IMR-90 (cell line): ENCODE measurements at regions not wholly inside any gene's neighbourhood (a gene's known extent, or its start where the extent isn't known, plus 50 kb on each side); places are given as distances from the start of the nearest gene placed in this dataset.

Source experiments
- ATAC-seq: fragments of 200-7000 bp; cut with Tn5 transposase; 2 replicates; pipeline ENCODE4 v1.9.1; 2020; ENCODE audit warnings: low read depth, mild to moderate bottlenecking, moderate library complexity
- BruUV-seq: library from RNA; stranded (reverse); fragments of 400-500 nt; replicated peaks from 2 replicates; lab custom pipeline; 2021; lab: Mats Ljungman, UMichigan
- CTCF ChIA-PET: fragments of 300-600 bp; formaldehyde crosslinking; extraction: SDS; loops from one replicate; lab custom pipeline; 2021; ENCODE audit warnings: antibody characterized with exemption; lab: Yijun Ruan, JAX
- POLR2A ChIA-PET: fragments of 300-600 bp; sonication (Branson Sonifier 250); formaldehyde crosslinking; loops from one replicate; lab custom pipeline; 2022; ENCODE audit warnings: antibody characterized with exemption; ENCODE audit not compliant: unreplicated experiment; lab: Charles Lee
- DNase-seq: peaks from one replicate; pipeline ENCODE4 v3.0.0; 2013
- H2AFZ ChIP-seq: replicated peaks from 2 replicates; pipeline ENCODE3; 2013; ENCODE audit warnings: low read length, mild to moderate bottlenecking; ENCODE audit not compliant: poor library complexity
- H2AK5ac ChIP-seq: 2 replicates; pipeline ENCODE4 v1.6.1; 2013; ENCODE audit warnings: low read depth, low read length, inconsistent platforms
- H2AK9ac ChIP-seq: replicated peaks from 2 replicates; pipeline ENCODE3; 2013; ENCODE audit warnings: mild to moderate bottlenecking, low read depth, low read length, moderate library complexity; ENCODE audit not compliant: poor library complexity
- H2BK120ac ChIP-seq: 2 replicates; pipeline ENCODE4 v1.6.1; 2013; ENCODE audit warnings: low read depth, low read length, inconsistent platforms
- H2BK15ac ChIP-seq: 3 replicates; pipeline ENCODE4 v1.6.1; 2013; ENCODE audit warnings: low read depth, low read length, inconsistent platforms
- H2BK20ac ChIP-seq: 2 replicates; pipeline ENCODE4 v1.6.1; 2013; ENCODE audit warnings: low read depth, mild to moderate bottlenecking, inconsistent platforms, low read length, moderate library complexity
- H2BK5ac ChIP-seq: 2 replicates; pipeline ENCODE4 v1.6.1; 2013; ENCODE audit warnings: mild to moderate bottlenecking, low read depth, low read length, inconsistent platforms; ENCODE audit not compliant: poor library complexity, severe bottlenecking
- H3K14ac ChIP-seq: replicated peaks from 2 replicates; pipeline ENCODE4 v1.6.1; 2013; ENCODE audit warnings: low read depth, low read length, inconsistent platforms
- H3K18ac ChIP-seq: 2 replicates; pipeline ENCODE4 v1.6.1; 2013; ENCODE audit warnings: low read depth, low read length, control low read depth
- H3K23ac ChIP-seq: 2 replicates; pipeline ENCODE4 v1.6.1; 2013; ENCODE audit warnings: low read depth, low read length, inconsistent platforms
- H3K27ac ChIP-seq: 2 replicates; pipeline ENCODE4 v1.5.1; 2013; ENCODE audit warnings: mild to moderate bottlenecking, control low read depth, low read length; ENCODE audit not compliant: insufficient read depth
- H3K27me3 ChIP-seq: 2 replicates; pipeline ENCODE4 v1.6.1; 2013; ENCODE audit warnings: low read length; ENCODE audit not compliant: control insufficient read depth, insufficient read depth
- H3K36me3 ChIP-seq: 2 replicates; pipeline ENCODE4 v1.6.1; 2013; ENCODE audit warnings: low read length, mixed read lengths; ENCODE audit not compliant: control insufficient read depth, insufficient read depth
- H3K4ac ChIP-seq: 2 replicates; pipeline ENCODE4 v1.6.1; 2013; ENCODE audit warnings: low read depth, low read length, inconsistent platforms
- H3K4me1 ChIP-seq: 2 replicates; pipeline ENCODE4 v1.6.1; 2013; ENCODE audit warnings: low read length, mixed read lengths; ENCODE audit not compliant: control insufficient read depth, insufficient read depth
- H3K4me2 ChIP-seq: 2 replicates; pipeline ENCODE4 v1.6.1; 2013; ENCODE audit warnings: low read depth, mild to moderate bottlenecking, control low read depth, low read length, moderate library complexity
- H3K4me3 ChIP-seq: 2 replicates; pipeline ENCODE4 v1.5.1; 2013; ENCODE audit warnings: low read depth, mild to moderate bottlenecking, control low read depth, low read length, moderate library complexity; ENCODE audit not compliant: insufficient read depth
- H3K56ac ChIP-seq: 2 replicates; pipeline ENCODE4 v1.6.1; 2013; ENCODE audit warnings: low read length, inconsistent platforms; ENCODE audit not compliant: insufficient read depth; ENCODE audit errors: extremely low read depth
- H3K79me1 ChIP-seq, 2 experiments: 2 replicates each; pipeline ENCODE4 v1.6.1; 2013; ENCODE audit warnings: low read length in 2 of 2, inconsistent platforms in 1 of 2, low read depth in 1 of 2
- H3K9ac ChIP-seq: 2 replicates; pipeline ENCODE4 v1.6.1; 2013; ENCODE audit warnings: low read depth, low read length, control low read depth
- H3K9me1 ChIP-seq: 2 replicates; pipeline ENCODE4 v1.6.1; 2013; ENCODE audit warnings: low read length, inconsistent platforms; ENCODE audit not compliant: insufficient read depth
- H3K9me3 ChIP-seq: 2 replicates; pipeline ENCODE4 v1.6.1; 2013; ENCODE audit warnings: low read length; ENCODE audit not compliant: control insufficient read depth, insufficient read depth
- H4K20me1 ChIP-seq: 2 replicates; pipeline ENCODE4 v1.6.1; 2013; ENCODE audit warnings: low read length, inconsistent platforms; ENCODE audit not compliant: insufficient read depth
- H4K5ac ChIP-seq: 2 replicates; pipeline ENCODE4 v1.6.1; 2013; ENCODE audit warnings: mild to moderate bottlenecking, low read depth, low read length, control low read depth
- H4K8ac ChIP-seq, 2 experiments: 2 replicates each; pipeline ENCODE4 v1.6.1; 2013; ENCODE audit warnings: low read depth in 2 of 2, low read length in 2 of 2, control low read depth in 1 of 2, inconsistent platforms in 1 of 2
- H4K91ac ChIP-seq: 2 replicates; pipeline ENCODE4 v1.6.1; 2013; ENCODE audit warnings: low read depth, low read length, inconsistent platforms; ENCODE audit not compliant: insufficient read depth
- FOS ChIP-seq: fragments of 150-350 bp; IDR thresholded peaks from 2 replicates; pipeline ENCODE4 v1.6.1; 2016; ENCODE audit warnings: low read depth, low read length
- MAZ ChIP-seq: IDR thresholded peaks from 2 replicates; pipeline ENCODE4 v1.6.1; 2012; ENCODE audit warnings: low read depth, mild to moderate bottlenecking, low read length, improper control_type of control experiment, moderate library complexity, borderline replicate concordance
- SMC3 ChIP-seq: fragments of 150-350 bp; IDR thresholded peaks from 2 replicates; pipeline ENCODE4 v1.6.1; 2016; ENCODE audit warnings: low read depth, mild to moderate bottlenecking, antibody characterized with exemption, low read length, moderate library complexity
- WGBS, 2 experiments: methylation state at CpG; one replicate each; pipeline versions ENCODE4 v1.1.5 to v1.1.7; 2013; ENCODE audit warnings: missing lambda C conversion rate in 2 of 2; ENCODE audit not compliant: insufficient read length in 1 of 2; ENCODE audit errors: extremely low coverage in 2 of 2; 5-methylcytosine and 5-hydroxymethylcytosine counted together
- dilution Hi-C: fragments of 300-500 bp; cut with HindIII; formaldehyde crosslinking; loops from one replicate; pipeline ENCODE4 v1.14.3; 2018; ENCODE audit warnings: low sequenced_read_pairs; ENCODE audit not compliant: unreplicated experiment
- in situ Hi-C: fragments of 300-500 bp; cut with MboI; formaldehyde crosslinking; loops from 3 replicates; pipeline ENCODE4 v1.14.3; 2019; ENCODE audit warnings: low sequenced_read_pairs, inconsistent platforms, mixed read lengths
- intact Hi-C: fragments of 100-400 bp; cut with micrococcal nuclease; formaldehyde crosslinking; loops from 2 replicates; pipeline ENCODE4 v1.10.0; 2022

DNA sequence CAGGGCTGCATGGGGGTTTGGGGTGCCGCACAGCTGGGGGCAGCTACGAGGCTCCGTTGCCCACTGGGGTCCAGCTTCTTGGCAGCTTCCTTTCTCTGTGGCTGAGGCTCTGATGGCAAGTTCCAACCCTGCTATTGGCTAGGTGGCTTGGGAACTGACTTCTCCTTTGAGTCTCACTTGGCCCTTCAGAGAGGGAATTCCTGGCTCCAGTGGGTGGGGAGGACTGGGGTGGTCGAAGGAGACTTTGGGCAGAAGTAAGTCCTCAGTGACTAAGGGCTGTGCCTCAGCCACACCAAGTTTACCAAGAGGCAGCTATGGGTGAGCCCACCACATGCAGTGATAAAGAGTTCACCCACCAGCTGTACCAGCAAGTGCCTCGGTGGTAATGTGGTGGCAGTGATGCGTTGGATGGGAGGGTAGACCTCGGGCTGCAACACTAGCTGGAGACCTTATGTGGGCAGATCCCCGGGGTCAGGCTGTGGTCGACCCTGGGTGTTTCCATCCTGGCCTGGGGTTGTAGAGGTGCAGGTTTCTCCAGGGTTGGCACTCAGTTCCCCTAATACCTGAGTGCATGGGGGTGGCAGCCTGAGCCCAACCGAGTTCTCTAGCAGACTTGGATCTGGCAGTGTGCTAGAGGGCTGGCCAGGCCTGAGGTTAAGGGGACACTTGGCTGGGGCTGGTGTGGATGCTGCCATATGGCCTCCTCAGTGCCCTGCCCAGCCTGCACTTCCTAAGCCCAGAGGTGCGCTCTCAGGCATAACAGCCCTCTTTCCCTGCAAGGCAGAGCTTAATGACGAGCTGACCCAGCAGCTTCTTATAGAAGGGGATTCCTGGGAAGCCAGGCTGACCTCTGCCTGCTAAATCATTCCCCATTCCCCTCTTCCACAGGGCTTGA is 197.0 kb upstream of the CADM1 start (continued):
- no peak for TF ChIP-seq MAZ

- Histone ChIP-seq H2AK9ac (peak overlapping the region; percentile 45), H2BK15ac (no peak overlapping the region), H4K91ac (no peak overlapping the region), H2BK120ac (no peak overlapping the region), H3K9ac (no peak overlapping the region), H4K20me1 (no peaks in the 10 kb centered on the region), H2BK20ac (no peak overlapping the region), H3K4me1 (peaks cover 7% of the 10 kb centered on the region; the same call in 1 of the 2 replicates), H3K9me3 (no peaks in the 10 kb centered on the region), H3K27me3 (peaks cover 2% of the 10 kb centered on the region; the same call in 1 of the 2 replicates), H4K5ac (no peak overlapping the region; the same call in 1 of the 2 replicates), H3K18ac (no peak overlapping the region; the same call in 1 of the 2 replicates), H3K4me2 (no peak overlapping the region), H3K56ac (no peak overlapping the region), H3K27ac (no peak overlapping the region), H2AFZ (no peak overlapping the region), H4K8ac (peak overlapping the region in 1 of 2 experiments; percentile 28; a peak in 1 of 4 replicates), H3K14ac (no peak overlapping the region), H3K79me1 (no peaks in the 10 kb centered on the region), H3K4me3 (no peak overlapping the region), H2BK5ac (no peak overlapping the region), H3K4ac (no peak overlapping the region), H3K36me3 (no peaks in the 10 kb centered on the region), H3K23ac (no peak overlapping the region), H3K9me1 (no peaks in the 10 kb centered on the region), H2AK5ac (no peak overlapping the region)
- ATAC-seq (no peak), DNase-seq (no peak)
- POLR2A ChIA-PET: interaction anchor here (0.6 kb wide), 1 partner anchor 46 kb away, joined by 3 read pairs; no protein-coding TSS in a partner anchor
- WGBS, 2 experiments: 20% methylated on average over 2 of the region's 4 CpGs; no CpG with 5 or more reads in 1 of the 2 experiments
- CTCF ChIA-PET: interaction anchor here (0.5 kb wide), 1 partner anchor 1296 kb away, joined by 3 read pairs; no protein-coding TSS in a partner anchor
- TF ChIP-seq FOS (no peak), SMC3 (no peak)
- in situ Hi-C loops: no loop called here
- dilution Hi-C loops: no loop called here
- no TSS peak for BruUV-seq
- intact Hi-C loops: no loop called here
Observed at GRCh38 chr11:115700496-115700895, 196.3 kb upstream of the CADM1 start.
